Tibial nerve (tissue), 3 donors: ENCODE measurements at regions not wholly inside any gene's neighbourhood (a gene's known extent, or its start where the extent isn't known, plus 50 kb on each side); places are given as distances from the start of the nearest gene placed in this dataset.

ENCODE experiments used
- POLR2A ChIP-seq, 2 donors: fragments of 450-650 bp; IDR thresholded peaks; one replicate each; pipeline ENCODE4 v1.6.1; 2017; ENCODE audit warnings: antibody characterized with exemption in 2 of 2, mild to moderate bottlenecking in 2 of 2, moderate library complexity in 2 of 2
- TF ChIP-seq, protein P1 (sequence below), 5 experiments: fragments of 200-600 bp in 3 of 5; fragments of 450-650 bp in 2 of 5; sonication (generic) in 3 of 5; IDR thresholded peaks; one replicate each; pipeline ENCODE4 v1.5.1; 2016 to 2019; ENCODE audit warnings: antibody characterized with exemption in 5 of 5, mild to moderate bottlenecking in 3 of 5, moderate library complexity in 2 of 5

DNA sequence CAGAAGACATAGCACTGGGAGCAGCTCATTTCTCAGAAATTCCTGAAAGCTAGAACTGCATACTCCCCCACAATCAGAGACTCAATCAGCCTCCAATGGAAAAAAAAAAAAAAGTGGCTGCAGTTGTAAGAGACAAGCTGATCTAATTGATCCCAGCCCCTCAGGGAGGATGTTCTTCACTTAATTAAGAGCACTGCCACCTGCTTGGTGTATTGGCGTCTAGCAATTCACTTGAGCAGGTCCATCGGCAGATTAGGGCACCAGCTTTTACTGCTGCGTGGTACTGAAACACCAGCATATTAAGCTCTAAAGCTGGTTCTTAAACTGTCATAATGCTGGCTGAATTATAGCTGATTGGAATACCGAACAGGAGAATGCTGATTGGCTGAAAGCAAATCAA lies 1890.1 kb upstream of the WWC1 start:
- TF ChIP-seq, protein P1, sequence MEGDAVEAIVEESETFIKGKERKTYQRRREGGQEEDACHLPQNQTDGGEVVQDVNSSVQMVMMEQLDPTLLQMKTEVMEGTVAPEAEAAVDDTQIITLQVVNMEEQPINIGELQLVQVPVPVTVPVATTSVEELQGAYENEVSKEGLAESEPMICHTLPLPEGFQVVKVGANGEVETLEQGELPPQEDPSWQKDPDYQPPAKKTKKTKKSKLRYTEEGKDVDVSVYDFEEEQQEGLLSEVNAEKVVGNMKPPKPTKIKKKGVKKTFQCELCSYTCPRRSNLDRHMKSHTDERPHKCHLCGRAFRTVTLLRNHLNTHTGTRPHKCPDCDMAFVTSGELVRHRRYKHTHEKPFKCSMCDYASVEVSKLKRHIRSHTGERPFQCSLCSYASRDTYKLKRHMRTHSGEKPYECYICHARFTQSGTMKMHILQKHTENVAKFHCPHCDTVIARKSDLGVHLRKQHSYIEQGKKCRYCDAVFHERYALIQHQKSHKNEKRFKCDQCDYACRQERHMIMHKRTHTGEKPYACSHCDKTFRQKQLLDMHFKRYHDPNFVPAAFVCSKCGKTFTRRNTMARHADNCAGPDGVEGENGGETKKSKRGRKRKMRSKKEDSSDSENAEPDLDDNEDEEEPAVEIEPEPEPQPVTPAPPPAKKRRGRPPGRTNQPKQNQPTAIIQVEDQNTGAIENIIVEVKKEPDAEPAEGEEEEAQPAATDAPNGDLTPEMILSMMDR (IDR thresholded peaks at IDR 0.05) = no peak
- no peak for TF ChIP-seq POLR2A (IDR thresholded peaks at IDR 0.05)
